ENCODE measurements at regions not wholly inside any gene's neighbourhood (a gene's known extent, or its start where the extent isn't known, plus 50 kb on each side); places are given as distances from the start of the nearest gene placed in this dataset.

DNA sequence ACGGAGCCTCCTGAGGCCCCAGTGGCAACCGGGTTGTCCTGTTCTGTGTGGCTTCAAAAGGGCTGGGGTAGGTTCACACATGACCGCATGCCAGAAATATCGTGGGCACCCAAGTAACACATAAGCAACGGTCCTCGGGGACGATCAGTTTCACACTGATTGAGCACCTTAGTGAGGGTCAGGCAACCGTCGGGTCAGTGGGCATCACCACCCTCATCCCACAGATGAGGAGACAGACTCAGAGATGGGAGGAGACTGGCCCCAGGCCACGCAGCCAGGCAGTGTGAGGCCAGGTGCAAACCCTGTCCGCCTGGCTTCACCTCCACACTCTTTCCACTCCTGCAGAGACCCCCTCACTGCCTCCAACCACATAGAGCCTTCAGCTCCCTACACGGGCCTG is 309.8 kb downstream of the MATN1 start:
- FAIRE-seq (no peak), DNase-seq (ENCODE audit: insufficient read length, low spot score) (no peak)
- TF ChIP-seq, protein P1, sequence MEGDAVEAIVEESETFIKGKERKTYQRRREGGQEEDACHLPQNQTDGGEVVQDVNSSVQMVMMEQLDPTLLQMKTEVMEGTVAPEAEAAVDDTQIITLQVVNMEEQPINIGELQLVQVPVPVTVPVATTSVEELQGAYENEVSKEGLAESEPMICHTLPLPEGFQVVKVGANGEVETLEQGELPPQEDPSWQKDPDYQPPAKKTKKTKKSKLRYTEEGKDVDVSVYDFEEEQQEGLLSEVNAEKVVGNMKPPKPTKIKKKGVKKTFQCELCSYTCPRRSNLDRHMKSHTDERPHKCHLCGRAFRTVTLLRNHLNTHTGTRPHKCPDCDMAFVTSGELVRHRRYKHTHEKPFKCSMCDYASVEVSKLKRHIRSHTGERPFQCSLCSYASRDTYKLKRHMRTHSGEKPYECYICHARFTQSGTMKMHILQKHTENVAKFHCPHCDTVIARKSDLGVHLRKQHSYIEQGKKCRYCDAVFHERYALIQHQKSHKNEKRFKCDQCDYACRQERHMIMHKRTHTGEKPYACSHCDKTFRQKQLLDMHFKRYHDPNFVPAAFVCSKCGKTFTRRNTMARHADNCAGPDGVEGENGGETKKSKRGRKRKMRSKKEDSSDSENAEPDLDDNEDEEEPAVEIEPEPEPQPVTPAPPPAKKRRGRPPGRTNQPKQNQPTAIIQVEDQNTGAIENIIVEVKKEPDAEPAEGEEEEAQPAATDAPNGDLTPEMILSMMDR (IDR thresholded peaks at IDR 0.05; ENCODE audit: insufficient read depth, missing control alignments), result no peak

DNA sequence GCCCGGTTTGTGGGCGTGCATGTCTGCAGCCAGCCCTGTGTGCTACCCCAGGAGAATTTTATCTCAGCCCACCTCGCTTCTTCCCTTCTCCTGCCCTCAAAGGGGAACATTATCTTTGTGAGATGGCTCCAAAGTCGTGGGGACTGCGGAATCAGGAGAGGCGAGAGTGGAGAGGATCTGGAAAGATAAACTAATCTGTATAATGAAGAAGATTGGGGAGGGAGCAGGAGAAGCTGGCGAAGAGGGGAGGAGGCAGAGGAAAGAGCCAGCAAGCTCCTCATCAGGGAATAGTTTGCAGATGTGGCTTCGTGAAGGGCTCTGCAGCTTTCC is 310.3 kb downstream of the MATN1 start:
- FAIRE-seq (no peak), DNase-seq (ENCODE audit: insufficient read length, low spot score) (no peak)
- TF ChIP-seq, protein P1 (IDR thresholded peaks at IDR 0.05; ENCODE audit: insufficient read depth, missing control alignments), result no peak

DNA sequence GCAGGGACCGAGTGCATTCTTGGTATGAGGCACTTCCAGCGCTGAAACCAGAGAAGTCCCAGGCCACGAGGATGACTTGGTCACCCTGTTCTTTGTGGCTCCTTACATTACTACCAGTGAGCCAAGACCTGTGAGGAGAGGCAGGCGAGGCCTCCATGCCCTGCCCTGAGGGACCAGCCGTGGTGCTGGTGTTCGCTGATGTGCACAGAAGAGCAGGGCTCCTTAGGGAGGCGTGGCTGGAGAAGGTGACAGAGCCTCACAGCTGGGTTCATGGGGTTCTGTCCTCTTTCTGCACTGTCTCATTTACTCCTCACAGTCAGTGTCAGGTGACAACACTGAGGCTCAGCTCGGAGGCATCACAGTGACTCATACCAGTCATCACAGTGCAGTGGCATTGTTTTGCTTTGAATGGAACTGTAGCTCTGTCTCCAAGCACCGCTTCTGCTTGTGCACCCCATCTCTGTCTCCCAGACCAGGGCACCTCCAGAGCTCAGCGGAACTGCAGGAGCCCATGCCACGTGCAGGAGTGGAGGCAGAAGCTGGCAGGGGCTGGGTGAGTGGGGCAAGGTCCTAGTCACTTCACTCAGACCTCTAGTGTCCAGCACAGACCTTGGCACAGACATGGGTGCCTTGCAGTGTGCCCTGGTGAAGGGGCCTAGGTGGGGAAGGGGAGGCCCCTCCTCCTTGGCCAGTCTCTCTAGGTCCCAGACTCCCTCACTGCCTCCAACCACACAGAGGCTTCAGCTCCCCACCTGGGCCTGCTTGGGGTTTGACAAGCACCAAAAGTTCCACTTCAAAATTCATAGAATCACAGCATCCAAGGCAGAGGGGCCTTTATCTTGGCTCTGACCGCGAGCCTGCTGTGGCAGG is 310.9 kb downstream of the MATN1 start:
- FAIRE-seq (no peak), DNase-seq (ENCODE audit: insufficient read length, low spot score) (no peak)
- TF ChIP-seq, protein P1 (IDR thresholded peaks at IDR 0.05; ENCODE audit: insufficient read depth, missing control alignments), result no peak

DNA sequence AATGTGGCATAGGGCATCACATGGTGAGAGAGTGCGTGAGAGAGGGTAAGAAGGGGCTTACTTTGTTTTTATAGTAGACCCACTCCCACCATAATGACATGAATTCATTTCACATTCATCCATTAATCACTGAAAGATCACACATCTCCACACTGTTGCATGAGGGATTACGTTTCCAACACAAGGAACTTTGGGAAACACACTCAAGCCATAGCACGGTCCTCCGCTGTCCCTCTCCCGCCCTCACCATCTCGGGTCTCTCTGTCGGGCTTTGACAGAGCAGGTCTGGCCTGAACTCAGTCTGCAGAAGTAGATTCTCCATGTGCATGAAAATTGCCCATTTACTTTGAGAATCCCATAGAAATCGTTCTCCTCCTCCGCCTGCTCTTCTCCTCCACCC is 312.2 kb downstream of the MATN1 start:
- TF ChIP-seq, protein P1 (IDR thresholded peaks at IDR 0.05; ENCODE audit: insufficient read depth, missing control alignments), result no peak
- DNase-seq (ENCODE audit: insufficient read length, low spot score) (no peak), FAIRE-seq (no peak)

DNA sequence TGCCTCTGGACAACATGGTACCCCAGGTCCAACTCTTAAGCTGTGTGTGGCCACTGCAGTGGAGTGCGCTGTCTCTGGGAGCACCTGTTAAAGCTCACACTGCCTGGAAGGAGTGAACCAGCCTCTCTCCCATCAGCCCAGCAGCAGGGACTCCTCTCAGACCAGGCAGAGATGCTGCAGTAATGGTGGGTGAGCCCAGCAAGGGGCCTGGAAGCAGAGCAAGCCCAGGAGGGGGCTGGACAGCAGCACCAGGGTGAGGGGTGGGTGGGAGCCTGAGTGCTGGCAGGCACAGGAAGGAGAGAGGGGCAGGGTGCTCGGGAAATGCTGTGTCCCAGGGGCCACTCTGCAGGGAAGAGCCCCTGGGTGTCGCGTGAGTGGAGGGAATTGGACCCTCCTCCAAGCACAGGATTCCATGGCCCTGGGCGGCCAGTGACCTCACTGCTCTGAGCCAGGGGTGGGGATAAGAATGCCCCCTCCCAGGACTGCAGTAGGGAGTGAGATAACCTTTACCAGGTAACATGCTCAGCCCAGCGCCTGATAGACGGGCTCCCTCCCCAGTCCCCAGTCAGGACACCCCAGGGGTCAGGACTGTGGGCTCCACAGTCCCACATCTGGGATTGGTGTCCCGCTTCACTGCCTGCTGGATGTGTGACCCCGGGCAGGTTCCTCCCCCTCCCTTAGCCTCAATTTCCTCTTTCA is 313.1 kb downstream of the MATN1 start:
- TF ChIP-seq, protein P1 (IDR thresholded peaks at IDR 0.05; ENCODE audit: insufficient read depth, missing control alignments), result no peak
- FAIRE-seq (no peak), DNase-seq (ENCODE audit: insufficient read length, low spot score) (no peak)

DNA sequence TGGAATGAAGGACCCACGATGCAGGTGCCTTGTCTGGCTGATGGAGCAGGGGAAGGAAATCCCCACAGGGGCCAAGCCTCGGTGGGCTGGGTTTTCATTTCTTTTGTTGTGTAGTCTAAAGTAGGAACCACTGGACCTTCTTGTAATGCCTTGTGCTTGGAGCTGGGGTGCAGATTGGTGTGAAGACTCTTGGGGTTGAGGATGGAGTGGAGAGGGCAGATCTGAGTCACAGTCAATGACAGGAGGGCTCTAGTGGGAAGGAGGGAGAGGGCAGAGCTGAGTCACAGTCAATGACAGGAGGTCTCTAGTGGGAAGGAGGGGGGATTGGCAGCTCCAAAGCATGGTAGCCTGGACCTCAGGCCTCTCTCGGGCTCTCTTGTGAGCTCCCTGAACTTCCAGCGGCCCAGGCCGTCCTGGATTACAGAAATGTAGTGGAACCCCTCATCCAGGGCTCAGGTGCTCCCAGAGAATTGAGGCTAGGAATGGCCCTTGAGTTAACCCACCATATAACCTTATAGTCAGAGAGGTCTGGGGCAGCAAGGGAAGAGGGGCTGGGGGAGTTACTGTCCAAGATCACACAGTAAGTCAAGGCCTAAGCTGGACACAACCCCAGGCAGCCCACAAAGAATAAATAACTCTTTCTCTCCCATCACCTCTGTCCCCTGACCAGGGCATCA is 313.8 kb downstream of the MATN1 start:
- DNase-seq (ENCODE audit: insufficient read length, low spot score), result no peak
- no peak for FAIRE-seq
- TF ChIP-seq, protein P1 (IDR thresholded peaks at IDR 0.05; ENCODE audit: insufficient read depth, missing control alignments), result no peak

All from D721Med (cell line).